ENCODE measurements at regions not wholly inside any gene's neighbourhood (a gene's known extent, or its start where the extent isn't known, plus 50 kb on each side); places are given as distances from the start of the nearest gene placed in this dataset.
"Not testable (repeated sequence)": the region's sequence is repeated elsewhere in the genome, so short reads cannot be mapped to it uniquely, and the experiment has no call there.

- no peak for DNase-seq
These were observed 436.0 kb downstream of the ETS1 start for GRCh38 chr11:128151338-128151737.

- no peak for DNase-seq
These were observed 439.1 kb downstream of the ETS1 start for GRCh38 chr11:128148208-128148607.

DNA sequence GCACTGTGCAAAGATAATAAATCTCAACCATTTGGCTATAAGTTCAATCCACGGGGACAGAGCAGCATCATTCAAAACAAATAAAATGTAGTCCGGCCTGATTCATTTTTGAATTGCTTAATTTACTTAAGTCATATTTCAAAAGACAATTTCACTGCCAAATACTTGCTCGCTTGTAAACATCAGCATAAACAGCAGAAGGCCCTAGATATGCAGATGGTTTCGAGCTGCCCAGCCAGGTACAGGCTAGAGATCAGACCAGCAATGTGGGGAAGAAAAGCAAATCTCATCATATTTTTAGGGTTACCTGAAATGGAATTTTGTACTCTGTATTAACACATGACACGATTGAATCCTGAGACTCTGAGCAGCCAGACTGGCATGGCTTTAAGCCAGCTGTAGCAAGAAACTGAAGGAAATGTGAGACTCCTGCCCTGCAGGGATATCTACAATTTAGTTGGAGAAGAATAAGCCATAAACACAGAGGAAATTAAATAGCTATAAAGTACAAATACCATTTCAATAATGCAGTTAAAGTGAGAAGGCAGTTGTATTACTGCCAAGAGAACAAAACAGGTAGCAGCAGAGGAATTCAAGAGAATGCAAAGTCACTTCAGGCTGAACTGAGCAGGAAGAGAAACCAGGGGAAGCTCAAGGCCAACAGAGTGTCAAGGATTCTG is 440.3 kb downstream of the ETS1 start:
- DNase-seq: no peak

DNA sequence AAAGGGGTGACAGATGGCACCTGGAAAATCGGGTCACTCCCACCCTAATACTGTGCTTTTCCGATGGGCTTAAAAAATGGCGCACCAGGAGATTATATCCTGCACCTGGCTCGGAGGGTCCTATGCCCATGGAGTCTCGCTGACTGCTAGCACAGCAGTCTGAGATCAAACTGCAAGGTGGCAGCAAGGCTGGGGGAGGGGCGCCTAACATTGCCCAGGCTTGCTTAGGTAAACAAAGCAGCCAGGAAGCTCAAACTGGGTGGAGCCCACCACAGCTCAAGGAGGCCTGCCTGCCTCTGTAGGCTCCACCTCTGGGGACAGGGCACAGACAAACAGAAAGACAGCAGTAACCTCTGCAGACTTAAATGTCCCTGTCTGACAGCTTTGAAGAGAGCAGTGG is 447.1 kb downstream of the ETS1 start:
- not testable (repeated sequence) for DNase-seq

- DNase-seq: no peak
These were observed 451.9 kb downstream of the ETS1 start for GRCh38 chr11:128135451-128135850.

- no peak for DNase-seq
These were observed 453.9 kb downstream of the ETS1 start for GRCh38 chr11:128133501-128133900.

DNA sequence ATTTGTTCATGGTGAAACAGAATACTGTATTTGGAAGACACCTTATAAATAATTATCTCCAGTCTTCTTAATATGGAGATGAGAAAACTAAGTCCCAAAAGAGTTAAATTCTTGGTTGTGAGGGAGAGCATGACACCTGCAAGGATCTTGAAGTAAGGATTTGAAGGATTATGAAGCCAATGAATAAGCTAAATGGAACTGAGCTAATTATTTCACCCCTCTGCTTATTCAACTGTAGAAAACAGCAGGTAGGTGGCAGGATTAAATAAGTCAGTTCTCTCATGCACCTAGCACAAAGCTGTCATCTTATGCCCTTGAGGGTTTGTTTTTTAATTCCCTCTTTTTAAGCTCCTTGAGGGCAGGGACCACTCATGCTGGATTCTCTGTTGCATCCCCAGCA is 457.3 kb downstream of the ETS1 start:
- DNase-seq: no peak

DNA sequence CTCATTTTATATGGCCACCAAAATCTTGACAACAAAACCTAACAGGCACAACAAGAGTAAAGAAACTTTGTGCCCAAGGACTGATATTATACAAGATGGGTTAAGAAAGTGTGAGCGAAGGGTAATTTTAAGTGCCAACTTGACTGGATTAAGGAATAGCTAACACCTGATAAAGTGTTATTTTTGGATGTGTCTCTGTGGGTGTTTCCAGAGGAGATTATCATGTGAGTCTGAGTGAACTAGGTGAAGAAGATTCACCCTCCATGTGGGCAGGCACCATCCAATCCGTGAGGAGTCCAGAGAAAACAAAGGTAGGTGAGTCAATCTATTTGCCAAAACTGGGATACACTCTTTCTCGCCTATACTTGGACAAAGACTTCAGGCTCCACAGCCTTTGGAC is 461.6 kb downstream of the ETS1 start:
- DNase-seq: no peak

DNA sequence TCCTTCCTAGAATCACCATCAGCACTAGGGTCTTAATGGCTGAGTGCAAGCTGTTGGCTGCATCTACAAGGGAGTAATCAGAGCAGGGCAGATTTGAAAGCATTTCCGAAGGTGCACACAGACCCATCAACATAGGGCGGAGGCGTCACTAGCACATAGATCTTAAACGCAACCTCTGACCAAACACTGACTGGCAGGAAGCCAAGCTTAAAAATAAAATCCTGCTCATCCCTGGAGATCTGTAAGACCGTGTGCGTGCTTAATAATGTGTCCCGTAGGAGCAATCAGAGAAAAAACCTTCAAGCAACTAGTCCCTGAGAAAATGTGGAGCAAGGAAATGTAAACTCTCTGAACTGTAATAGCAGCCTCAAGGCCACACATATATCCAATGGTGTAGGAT is 470.5 kb downstream of the ETS1 start:
- DNase-seq: no peak

- no peak for DNase-seq
These were observed 470.9 kb downstream of the ETS1 start for GRCh38 chr11:128116447-128116846.

- no peak for DNase-seq
These were observed 481.4 kb downstream of the ETS1 start for GRCh38 chr11:128105950-128106349.

DNA sequence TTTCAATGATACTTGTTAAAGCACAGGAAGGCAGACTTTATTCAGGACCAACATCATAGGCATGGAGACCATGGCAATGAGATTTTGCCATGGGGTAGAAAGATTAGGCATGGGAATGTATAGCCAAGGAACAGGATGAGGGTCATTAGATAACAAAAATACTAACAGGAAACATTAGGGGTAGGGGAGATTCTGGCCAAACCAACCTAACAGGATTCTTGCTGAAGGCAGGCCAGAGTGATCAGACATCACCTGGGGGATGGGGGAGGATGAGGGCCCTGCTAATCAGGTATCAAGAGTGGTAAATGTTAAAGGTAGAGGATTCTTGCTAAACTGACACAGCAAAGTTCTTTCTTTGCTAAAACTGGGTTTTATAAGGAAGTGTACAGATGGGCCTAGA is 481.8 kb downstream of the ETS1 start:
- DNase-seq: no peak

- no peak for DNase-seq
These were observed 484.0 kb downstream of the ETS1 start for GRCh38 chr11:128103278-128103873.

GRCh38 chr11:128098781-128099180 is 488.6 kb downstream of the ETS1 start:
- peak; percentile 9 for DNase-seq

DNA sequence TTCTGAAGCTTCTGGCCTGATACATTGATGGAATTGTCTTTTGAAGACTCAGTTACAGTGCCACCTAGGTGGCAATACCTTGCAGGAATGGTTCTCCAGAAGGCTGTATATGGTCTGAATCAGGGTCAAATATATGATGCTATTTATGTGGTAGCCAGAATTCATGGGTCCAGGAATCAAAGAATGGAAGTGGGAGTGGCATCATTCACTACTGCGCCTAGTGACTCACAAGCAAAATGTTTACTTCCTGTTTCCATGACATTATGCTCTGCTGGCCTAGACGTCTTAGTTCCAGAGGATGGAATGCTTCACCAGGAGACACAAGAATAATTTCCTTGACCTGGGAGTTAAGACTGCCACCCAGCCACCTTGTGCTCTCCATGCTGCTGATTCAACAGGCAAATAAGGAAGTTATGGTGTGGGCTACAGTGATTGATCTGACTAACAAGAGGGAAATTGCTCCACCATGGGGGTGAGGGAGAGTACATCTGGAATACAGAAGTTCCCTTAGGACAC is 491.8 kb downstream of the ETS1 start:
- DNase-seq: peak; percentile 52

DNA sequence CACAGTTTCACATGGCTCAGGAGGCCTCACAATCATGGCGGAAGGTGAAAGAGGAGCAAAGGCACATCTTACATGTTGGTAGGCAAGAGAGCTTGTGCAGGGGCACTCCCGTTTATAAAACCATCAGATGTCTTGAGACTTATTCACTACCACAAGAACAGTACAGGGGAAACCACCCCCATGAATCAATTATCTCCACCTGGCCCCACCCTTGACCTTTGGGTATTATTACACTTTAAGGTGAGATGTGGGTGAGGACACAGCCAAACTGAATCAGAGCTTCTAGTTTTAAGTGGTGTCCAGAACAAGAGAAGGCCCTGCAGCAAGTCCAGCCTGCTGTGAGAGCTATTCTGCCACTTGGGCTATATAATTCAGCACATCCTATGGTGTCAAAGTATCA is 493.7 kb downstream of the ETS1 start:
- no peak for DNase-seq

DNA sequence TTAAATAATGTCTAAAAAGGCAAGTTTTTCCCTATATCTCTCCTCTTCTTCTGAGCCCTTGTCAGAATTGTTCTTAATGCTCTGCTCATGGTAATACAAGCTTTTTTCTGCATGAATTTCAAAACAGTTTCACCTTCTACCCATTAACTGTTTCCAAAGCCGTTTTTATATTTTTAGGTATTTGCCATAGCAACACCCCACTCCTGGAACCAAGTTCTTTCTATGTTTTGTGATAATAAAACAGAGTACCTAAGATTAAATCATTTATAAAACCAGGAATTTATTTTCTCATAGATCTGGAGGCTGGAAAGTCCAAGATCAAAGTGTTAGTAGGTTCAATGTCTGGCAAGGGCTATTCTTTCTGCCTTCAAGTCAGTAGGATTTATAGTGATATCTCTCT is 497.4 kb downstream of the ETS1 start:
- DNase-seq: no peak

- no peak for DNase-seq
These were observed 500.6 kb downstream of the ETS1 start for GRCh38 chr11:128086794-128087193.

DNA sequence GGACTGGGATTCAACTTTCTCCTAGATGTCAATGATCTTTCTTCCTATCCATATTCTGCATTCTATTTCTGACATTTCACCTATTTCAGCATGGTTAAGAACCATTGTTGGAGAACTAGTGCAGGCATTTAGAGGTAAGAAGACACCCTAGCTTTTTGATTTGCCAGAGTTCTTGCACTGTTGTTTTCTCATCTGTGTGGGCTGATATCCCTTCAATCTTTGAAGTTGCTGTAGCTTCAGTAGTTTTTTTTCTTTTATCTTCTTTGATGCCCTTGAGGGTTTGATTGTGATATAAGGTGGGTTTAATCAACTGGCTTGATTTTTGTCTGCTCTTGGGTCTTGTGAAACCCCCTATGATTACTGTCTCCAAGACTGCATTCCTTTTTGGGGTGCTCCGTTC is 502.1 kb downstream of the ETS1 start:
- DNase-seq: no peak

DNA sequence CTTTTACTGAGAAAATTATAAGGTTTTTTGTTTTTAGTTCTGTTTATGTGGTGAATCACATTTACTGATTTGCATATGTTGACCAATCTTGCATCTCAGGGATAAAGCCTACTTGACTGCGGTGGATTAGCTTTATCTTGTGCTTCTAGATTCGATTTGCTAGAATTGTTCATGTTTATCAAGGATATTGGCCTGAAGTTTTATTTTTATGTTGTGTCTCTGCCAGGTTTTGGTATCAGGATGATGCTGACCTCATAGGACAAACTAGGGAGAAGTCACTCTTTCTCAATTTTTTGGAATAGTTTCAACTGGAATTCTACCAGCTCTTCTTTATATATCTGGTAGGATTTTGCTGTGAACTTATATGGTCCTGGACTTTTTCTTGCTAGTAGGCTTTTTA is 504.8 kb downstream of the ETS1 start:
- DNase-seq: peak; percentile 2

DNA sequence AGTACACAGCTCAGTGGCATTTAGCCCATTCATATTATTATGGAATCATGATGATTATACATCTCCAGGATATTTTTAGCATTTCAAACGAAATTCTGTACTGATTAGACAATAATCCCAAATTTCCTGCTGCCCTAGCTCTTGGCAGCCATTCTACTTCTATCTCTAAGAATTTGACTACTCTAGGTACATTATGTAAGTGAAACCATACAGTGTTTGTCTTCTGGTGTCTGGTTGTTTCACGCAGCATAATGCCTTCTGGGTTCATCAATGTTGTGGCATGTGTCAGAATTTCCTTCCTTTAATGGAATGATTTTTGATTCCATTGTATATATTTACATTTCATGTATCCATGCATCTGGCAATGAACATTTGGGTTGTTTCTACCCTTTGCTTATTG is 517.7 kb downstream of the ETS1 start:
- no peak for DNase-seq

DNA sequence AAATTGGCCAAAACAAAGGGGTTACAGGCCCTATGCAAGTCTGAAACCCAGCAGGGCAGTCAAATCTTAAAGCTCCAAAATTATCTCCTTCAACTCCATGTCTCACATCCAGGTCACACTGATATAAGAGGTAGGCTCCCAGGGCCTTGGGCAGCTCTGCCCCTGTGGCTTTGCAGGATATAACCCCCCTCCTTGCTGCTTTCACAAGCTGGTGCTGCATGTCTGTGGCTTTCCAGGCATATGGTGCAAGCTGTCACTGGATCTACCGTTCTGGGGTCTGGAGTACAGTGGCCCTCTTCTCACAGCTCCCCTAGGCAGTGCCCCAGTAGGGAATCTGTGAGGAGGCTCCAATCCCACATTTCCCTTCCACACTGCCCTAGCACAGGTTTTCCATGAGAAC is 519.6 kb downstream of the ETS1 start:
- no peak for DNase-seq

GRCh38 chr11:128066399-128066798 is 521.0 kb downstream of the ETS1 start:
- DNase-seq: no peak

DNA sequence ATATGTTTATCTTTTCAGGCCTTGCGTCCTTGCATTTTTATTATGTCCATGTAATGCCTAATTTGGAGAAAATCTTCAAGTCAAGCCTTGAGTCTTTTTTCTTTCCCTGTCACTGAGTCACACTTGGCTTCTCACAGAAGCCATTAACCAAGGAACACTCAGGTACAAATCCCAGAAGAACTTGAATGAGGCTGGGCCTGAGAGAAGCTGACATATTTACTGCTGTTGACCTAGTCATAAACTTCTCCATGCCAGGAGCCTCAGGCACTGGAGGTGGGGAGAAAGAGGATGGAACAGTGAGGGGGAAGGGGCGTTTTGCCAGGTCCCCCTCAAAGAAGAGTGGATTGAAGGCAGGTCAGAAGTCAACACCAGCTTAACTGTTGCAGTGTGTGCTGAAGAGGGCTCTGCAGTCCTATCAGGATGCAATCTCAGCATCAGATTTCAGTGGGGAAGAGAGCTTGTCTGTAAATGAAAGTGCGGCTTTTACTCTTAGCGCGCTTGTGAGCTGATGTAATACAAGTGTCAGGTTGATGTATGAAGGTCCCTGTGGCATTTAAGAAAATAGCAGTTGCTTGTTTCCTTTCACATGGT is 526.0 kb downstream of the ETS1 start:
- no peak for DNase-seq

All from suppressor macrophage treated with lipopolysaccharide for 4 hours (primary cell).